SU-DHL-6 (cell line): ENCODE measurements at regions not wholly inside any gene's neighbourhood (a gene's known extent, or its start where the extent isn't known, plus 50 kb on each side); places are given as distances from the start of the nearest gene placed in this dataset.

Experiments
- EZH2phosphoT487 ChIP-seq: fragments of 200-600 bp; sonication (generic), shearing (Covaris generic); conservative IDR thresholded peaks from 2 replicates; pipeline ENCODE4 v1.6.1; 2018; ENCODE audit warnings: mild to moderate bottlenecking, antibody characterized with exemption, low read length, moderate library complexity, mixed read lengths
- TF ChIP-seq, protein P1 (sequence below): fragments of 200-600 bp; sonication (generic); IDR thresholded peaks from one replicate; pipeline ENCODE4 v1.5.1; 2017; ENCODE audit warnings: antibody characterized with exemption, mild to moderate bottlenecking, low read length, moderate library complexity; ENCODE audit not compliant: insufficient read depth, poor library complexity, severe bottlenecking

- TF ChIP-seq, protein P1, sequence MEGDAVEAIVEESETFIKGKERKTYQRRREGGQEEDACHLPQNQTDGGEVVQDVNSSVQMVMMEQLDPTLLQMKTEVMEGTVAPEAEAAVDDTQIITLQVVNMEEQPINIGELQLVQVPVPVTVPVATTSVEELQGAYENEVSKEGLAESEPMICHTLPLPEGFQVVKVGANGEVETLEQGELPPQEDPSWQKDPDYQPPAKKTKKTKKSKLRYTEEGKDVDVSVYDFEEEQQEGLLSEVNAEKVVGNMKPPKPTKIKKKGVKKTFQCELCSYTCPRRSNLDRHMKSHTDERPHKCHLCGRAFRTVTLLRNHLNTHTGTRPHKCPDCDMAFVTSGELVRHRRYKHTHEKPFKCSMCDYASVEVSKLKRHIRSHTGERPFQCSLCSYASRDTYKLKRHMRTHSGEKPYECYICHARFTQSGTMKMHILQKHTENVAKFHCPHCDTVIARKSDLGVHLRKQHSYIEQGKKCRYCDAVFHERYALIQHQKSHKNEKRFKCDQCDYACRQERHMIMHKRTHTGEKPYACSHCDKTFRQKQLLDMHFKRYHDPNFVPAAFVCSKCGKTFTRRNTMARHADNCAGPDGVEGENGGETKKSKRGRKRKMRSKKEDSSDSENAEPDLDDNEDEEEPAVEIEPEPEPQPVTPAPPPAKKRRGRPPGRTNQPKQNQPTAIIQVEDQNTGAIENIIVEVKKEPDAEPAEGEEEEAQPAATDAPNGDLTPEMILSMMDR = no peak
- TF ChIP-seq EZH2phosphoT487 = no peak
Measured at GRCh38 chr2:146079216-146079615, 1559.3 kb upstream of the ZEB2 start.
